AG09309 (cell line): ENCODE measurements at regions not wholly inside any gene's neighbourhood (a gene's known extent, or its start where the extent isn't known, plus 50 kb on each side); places are given as distances from the start of the nearest gene placed in this dataset.

Experiments
- DNase-seq: peaks from one replicate; pipeline ENCODE4 v3.0.0-alpha.2; 2010; ENCODE audit warnings: low read depth
- H3K4me3 ChIP-seq: 2 replicates; pipeline ENCODE4 v1.5.1; 2011; ENCODE audit warnings: mild to moderate bottlenecking, low read depth, low read length, moderate library complexity; ENCODE audit not compliant: control insufficient read depth
- TF ChIP-seq, protein P1 (sequence below): IDR thresholded peaks from 2 replicates; pipeline ENCODE4 v1.5.1; 2011; ENCODE audit warnings: mild to moderate bottlenecking, low read depth, low read length, inconsistent platforms; ENCODE audit not compliant: insufficient read depth, control insufficient read depth; ENCODE audit errors: missing control alignments

- H3K4me3 ChIP-seq: no peak overlapping the region
- DNase-seq: no peak
- TF ChIP-seq, protein P1, sequence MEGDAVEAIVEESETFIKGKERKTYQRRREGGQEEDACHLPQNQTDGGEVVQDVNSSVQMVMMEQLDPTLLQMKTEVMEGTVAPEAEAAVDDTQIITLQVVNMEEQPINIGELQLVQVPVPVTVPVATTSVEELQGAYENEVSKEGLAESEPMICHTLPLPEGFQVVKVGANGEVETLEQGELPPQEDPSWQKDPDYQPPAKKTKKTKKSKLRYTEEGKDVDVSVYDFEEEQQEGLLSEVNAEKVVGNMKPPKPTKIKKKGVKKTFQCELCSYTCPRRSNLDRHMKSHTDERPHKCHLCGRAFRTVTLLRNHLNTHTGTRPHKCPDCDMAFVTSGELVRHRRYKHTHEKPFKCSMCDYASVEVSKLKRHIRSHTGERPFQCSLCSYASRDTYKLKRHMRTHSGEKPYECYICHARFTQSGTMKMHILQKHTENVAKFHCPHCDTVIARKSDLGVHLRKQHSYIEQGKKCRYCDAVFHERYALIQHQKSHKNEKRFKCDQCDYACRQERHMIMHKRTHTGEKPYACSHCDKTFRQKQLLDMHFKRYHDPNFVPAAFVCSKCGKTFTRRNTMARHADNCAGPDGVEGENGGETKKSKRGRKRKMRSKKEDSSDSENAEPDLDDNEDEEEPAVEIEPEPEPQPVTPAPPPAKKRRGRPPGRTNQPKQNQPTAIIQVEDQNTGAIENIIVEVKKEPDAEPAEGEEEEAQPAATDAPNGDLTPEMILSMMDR: no peak
Observed at GRCh38 chr9:31078175-31078574, 1306.3 kb upstream of the ACO1 start.

GRCh38 chr9:31084350-31084749 lies 1300.1 kb upstream of the ACO1 start:
- DNase-seq: no peak
- H3K4me3 ChIP-seq: no peak overlapping the region
- TF ChIP-seq, protein P1: no peak

- no peak for DNase-seq
- TF ChIP-seq, protein P1: no peak
- H3K4me3 ChIP-seq: no peak overlapping the region
Observed at GRCh38 chr9:31089549-31090221, 1294.8 kb upstream of the ACO1 start.

DNA sequence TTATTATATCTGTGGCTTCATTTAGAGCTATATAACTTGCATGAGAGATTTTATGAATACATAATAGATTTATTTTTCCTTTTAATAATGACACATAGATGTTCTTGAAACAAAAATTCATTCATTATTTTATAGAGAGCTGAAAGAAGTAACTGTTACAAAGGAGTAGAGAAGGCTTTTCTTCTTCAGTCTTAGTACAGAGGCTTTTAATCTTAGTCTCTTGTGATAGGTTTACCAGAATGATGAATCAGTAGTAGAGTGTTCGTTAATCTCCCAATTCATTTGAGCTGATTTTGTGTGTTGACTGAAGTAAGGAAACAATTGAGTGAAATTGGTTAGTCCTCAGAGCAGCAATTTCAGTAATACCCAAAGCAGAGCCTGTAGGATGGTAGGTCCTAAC lies 1284.1 kb upstream of the ACO1 start:
- TF ChIP-seq, protein P1: no peak
- no peak overlapping the region for H3K4me3 ChIP-seq
- no peak for DNase-seq

DNA sequence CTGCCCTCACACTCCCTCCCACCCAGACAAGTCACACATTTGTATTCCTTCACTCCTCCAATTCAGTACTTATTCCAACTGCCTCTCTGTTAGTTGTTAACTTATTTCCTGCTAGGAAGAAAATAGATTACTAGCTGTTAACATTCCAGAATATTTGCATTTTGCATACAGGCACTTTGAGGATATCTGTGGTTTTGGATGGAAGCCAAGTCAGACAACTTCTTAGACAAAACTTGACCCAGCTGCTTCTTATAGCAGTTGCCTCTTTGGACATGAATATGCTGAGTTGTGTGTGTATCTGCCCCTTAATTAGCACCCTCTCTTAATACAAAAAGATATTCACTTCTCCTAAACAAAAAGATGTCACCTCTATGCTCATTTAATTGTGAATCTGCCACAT lies 1280.6 kb upstream of the ACO1 start:
- H3K4me3 ChIP-seq: no peak overlapping the region
- TF ChIP-seq, protein P1: no peak
- no peak for DNase-seq

DNA sequence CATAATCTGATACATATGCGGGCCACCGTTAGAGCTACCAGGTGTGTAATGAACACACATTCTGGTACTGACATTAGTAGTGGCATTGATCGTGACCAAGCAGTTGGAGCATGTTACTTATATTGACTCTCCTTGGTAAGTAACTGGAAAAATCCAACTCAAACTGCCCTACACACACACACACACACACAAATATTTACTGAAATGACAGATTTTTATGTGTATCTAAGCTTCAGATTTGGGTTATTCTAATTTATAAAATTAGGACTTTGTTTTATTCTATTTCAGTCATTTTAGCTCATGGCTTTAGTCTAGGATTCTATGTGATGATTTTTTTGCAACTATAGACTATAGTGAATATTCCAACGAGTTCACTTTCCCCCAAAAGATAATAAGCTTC lies 1280.2 kb upstream of the ACO1 start:
- TF ChIP-seq, protein P1: no peak
- H3K4me3 ChIP-seq: no peak overlapping the region
- DNase-seq: no peak
